ENCODE measurements at regions not wholly inside any gene's neighbourhood (a gene's known extent, or its start where the extent isn't known, plus 50 kb on each side); places are given as distances from the start of the nearest gene placed in this dataset.
"Not testable (repeated sequence)": the region's sequence is repeated elsewhere in the genome, so short reads cannot be mapped to it uniquely, and the experiment has no call there.

- not testable (repeated sequence) for TF ChIP-seq CTCF (IDR thresholded peaks at IDR 0.05); ZFX (IDR thresholded peaks at IDR 0.05; ENCODE audit: borderline replicate concordance)
These were observed 1561.8 kb downstream of the RPIA start for GRCh38 chr2:90253306-90253705.
